ENCODE measurements at regions not wholly inside any gene's neighbourhood (a gene's known extent, or its start where the extent isn't known, plus 50 kb on each side); places are given as distances from the start of the nearest gene placed in this dataset.
"Not testable (repeated sequence)": the region's sequence is repeated elsewhere in the genome, so short reads cannot be mapped to it uniquely, and the experiment has no call there.

- Histone ChIP-seq H3K79me2 (ENCODE audit: control insufficient read depth, insufficient read depth, low read length, unreplicated experiment) (no peaks in the 10 kb centered on the region), H3K4me3 (ENCODE audit: low read depth, low read length) (no peak overlapping the region), H2AFZ (ENCODE audit: low read length, unreplicated experiment) (no peak overlapping the region), H3K36me3 (ENCODE audit: insufficient read depth, low read length) (no peaks in the 10 kb centered on the region), H3K27ac (ENCODE audit: low read depth, low read length) (no peak overlapping the region), H3K4me1 (ENCODE audit: control insufficient read depth, insufficient read depth, low read length, unreplicated experiment) (peaks cover 15% of the 10 kb centered on the region), H3K27me3 (ENCODE audit: insufficient read depth, low read length) (no peaks in the 10 kb centered on the region)
These were observed 51.9 kb upstream of the PTPRJ start for GRCh38 chr11:47928426-47928825.

GRCh38 chr11:47924184-47924691 is 56.1 kb upstream of the PTPRJ start:
- no peaks in the 10 kb centered on the region for H3K27me3 ChIP-seq (ENCODE audit: insufficient read depth, low read length)
- H3K4me3 ChIP-seq (ENCODE audit: low read depth, low read length), result no peak overlapping the region
- no peaks in the 10 kb centered on the region for H3K79me2 ChIP-seq (ENCODE audit: control insufficient read depth, insufficient read depth, low read length, unreplicated experiment)
- peak overlapping the region; percentile 64 for H2AFZ ChIP-seq (ENCODE audit: low read length, unreplicated experiment)
- peak overlapping the region; percentile 81 for H3K27ac ChIP-seq (ENCODE audit: low read depth, low read length)
- H3K4me1 ChIP-seq (ENCODE audit: control insufficient read depth, insufficient read depth, low read length, unreplicated experiment), result peaks cover 25% of the 10 kb centered on the region
- H3K36me3 ChIP-seq (ENCODE audit: insufficient read depth, low read length), result no peaks in the 10 kb centered on the region

- no peaks in the 10 kb centered on the region for H3K36me3 ChIP-seq (ENCODE audit: insufficient read depth, low read length)
- H3K27ac ChIP-seq (ENCODE audit: low read depth, low read length), result peak overlapping the region; percentile 81
- H3K4me3 ChIP-seq (ENCODE audit: low read depth, low read length), result no peak overlapping the region
- no peaks in the 10 kb centered on the region for H3K79me2 ChIP-seq (ENCODE audit: control insufficient read depth, insufficient read depth, low read length, unreplicated experiment)
- no peaks in the 10 kb centered on the region for H3K27me3 ChIP-seq (ENCODE audit: insufficient read depth, low read length)
- no peak overlapping the region for H2AFZ ChIP-seq (ENCODE audit: low read length, unreplicated experiment)
- H3K4me1 ChIP-seq (ENCODE audit: control insufficient read depth, insufficient read depth, low read length, unreplicated experiment), result peaks cover 31% of the 10 kb centered on the region
These were observed 56.7 kb upstream of the PTPRJ start for GRCh38 chr11:47923667-47924066.

GRCh38 chr11:47921080-47921555 is 59.2 kb upstream of the PTPRJ start:
- not testable (repeated sequence) for H3K4me3 ChIP-seq (ENCODE audit: low read depth, low read length); H3K36me3 ChIP-seq (ENCODE audit: insufficient read depth, low read length); H3K27ac ChIP-seq (ENCODE audit: low read depth, low read length); H3K79me2 ChIP-seq (ENCODE audit: control insufficient read depth, insufficient read depth, low read length, unreplicated experiment); H3K27me3 ChIP-seq (ENCODE audit: insufficient read depth, low read length); H2AFZ ChIP-seq (ENCODE audit: low read length, unreplicated experiment)
- peaks cover 40% of the 10 kb centered on the region for H3K4me1 ChIP-seq (ENCODE audit: control insufficient read depth, insufficient read depth, low read length, unreplicated experiment)

GRCh38 chr11:47918882-47919495 is 61.4 kb upstream of the PTPRJ start:
- Histone ChIP-seq H3K27me3 (ENCODE audit: insufficient read depth, low read length) (no peaks in the 10 kb centered on the region), H3K4me3 (ENCODE audit: low read depth, low read length) (no peak overlapping the region), H3K27ac (ENCODE audit: low read depth, low read length) (peak overlapping the region; percentile 65; the same call in 1 of the 2 replicates), H2AFZ (ENCODE audit: low read length, unreplicated experiment) (peak overlapping the region; percentile 64), H3K79me2 (ENCODE audit: control insufficient read depth, insufficient read depth, low read length, unreplicated experiment) (no peaks in the 10 kb centered on the region), H3K36me3 (ENCODE audit: insufficient read depth, low read length) (no peaks in the 10 kb centered on the region), H3K4me1 (ENCODE audit: control insufficient read depth, insufficient read depth, low read length, unreplicated experiment) (peaks cover 31% of the 10 kb centered on the region)

- Histone ChIP-seq H3K27me3 (ENCODE audit: insufficient read depth, low read length) (no peaks in the 10 kb centered on the region), H3K4me3 (ENCODE audit: low read depth, low read length) (peak overlapping the region; percentile 43), H3K79me2 (ENCODE audit: control insufficient read depth, insufficient read depth, low read length, unreplicated experiment) (no peaks in the 10 kb centered on the region), H3K36me3 (ENCODE audit: insufficient read depth, low read length) (no peaks in the 10 kb centered on the region), H2AFZ (ENCODE audit: low read length, unreplicated experiment) (peak overlapping the region; percentile 42), H3K4me1 (ENCODE audit: control insufficient read depth, insufficient read depth, low read length, unreplicated experiment) (peaks cover 24% of the 10 kb centered on the region), H3K27ac (ENCODE audit: low read depth, low read length) (peak overlapping the region; percentile 65)
These were observed 62.0 kb upstream of the PTPRJ start for GRCh38 chr11:47918370-47918690.

GRCh38 chr11:47917599-47918369 is 62.6 kb upstream of the PTPRJ start:
- H3K36me3 ChIP-seq (ENCODE audit: insufficient read depth, low read length), result no peaks in the 10 kb centered on the region
- peak overlapping the region; percentile 43 for H3K4me3 ChIP-seq (ENCODE audit: low read depth, low read length)
- H3K4me1 ChIP-seq (ENCODE audit: control insufficient read depth, insufficient read depth, low read length, unreplicated experiment), result peaks cover 21% of the 10 kb centered on the region
- no peaks in the 10 kb centered on the region for H3K27me3 ChIP-seq (ENCODE audit: insufficient read depth, low read length)
- H2AFZ ChIP-seq (ENCODE audit: low read length, unreplicated experiment), result peak overlapping the region; percentile 42
- H3K79me2 ChIP-seq (ENCODE audit: control insufficient read depth, insufficient read depth, low read length, unreplicated experiment), result no peaks in the 10 kb centered on the region
- peak overlapping the region; percentile 65 for H3K27ac ChIP-seq (ENCODE audit: low read depth, low read length)

- Histone ChIP-seq H3K4me1 (ENCODE audit: control insufficient read depth, insufficient read depth, low read length, unreplicated experiment) (peaks cover 21% of the 10 kb centered on the region), H2AFZ (ENCODE audit: low read length, unreplicated experiment) (no peak overlapping the region)
These were observed 64.0 kb upstream of the PTPRJ start for GRCh38 chr11:47916361-47916841.

GRCh38 chr11:47915783-47916182 is 64.6 kb upstream of the PTPRJ start:
- H3K4me3 ChIP-seq (ENCODE audit: low read depth, low read length), result no peak overlapping the region
- no peaks in the 10 kb centered on the region for H3K36me3 ChIP-seq (ENCODE audit: insufficient read depth, low read length)
- peaks cover 21% of the 10 kb centered on the region for H3K4me1 ChIP-seq (ENCODE audit: control insufficient read depth, insufficient read depth, low read length, unreplicated experiment)
- H2AFZ ChIP-seq (ENCODE audit: low read length, unreplicated experiment), result no peak overlapping the region
- H3K27ac ChIP-seq (ENCODE audit: low read depth, low read length), result no peak overlapping the region
- no peaks in the 10 kb centered on the region for H3K27me3 ChIP-seq (ENCODE audit: insufficient read depth, low read length)
- no peaks in the 10 kb centered on the region for H3K79me2 ChIP-seq (ENCODE audit: control insufficient read depth, insufficient read depth, low read length, unreplicated experiment)

More at GRCh38 chr11:47916361-47916841, 64.0 kb upstream of the PTPRJ start:
- no peaks in the 10 kb centered on the region for H3K36me3 ChIP-seq (ENCODE audit: insufficient read depth, low read length)
- H3K79me2 ChIP-seq (ENCODE audit: control insufficient read depth, insufficient read depth, low read length, unreplicated experiment), result no peaks in the 10 kb centered on the region
- H3K27ac ChIP-seq (ENCODE audit: low read depth, low read length), result no peak overlapping the region
- no peak overlapping the region for H3K4me3 ChIP-seq (ENCODE audit: low read depth, low read length)
- no peaks in the 10 kb centered on the region for H3K27me3 ChIP-seq (ENCODE audit: insufficient read depth, low read length)

- Histone ChIP-seq H3K36me3 (ENCODE audit: insufficient read depth, low read length) (no peaks in the 10 kb centered on the region), H3K4me3 (ENCODE audit: low read depth, low read length) (no peak overlapping the region), H3K27ac (ENCODE audit: low read depth, low read length) (no peak overlapping the region), H2AFZ (ENCODE audit: low read length, unreplicated experiment) (no peak overlapping the region), H3K79me2 (ENCODE audit: control insufficient read depth, insufficient read depth, low read length, unreplicated experiment) (no peaks in the 10 kb centered on the region), H3K4me1 (ENCODE audit: control insufficient read depth, insufficient read depth, low read length, unreplicated experiment) (peaks cover 21% of the 10 kb centered on the region), H3K27me3 (ENCODE audit: insufficient read depth, low read length) (no peaks in the 10 kb centered on the region)
These were observed 65.0 kb upstream of the PTPRJ start for GRCh38 chr11:47915374-47915773.

- Histone ChIP-seq H3K4me3 (ENCODE audit: low read depth, low read length) (no peak overlapping the region), H3K79me2 (ENCODE audit: control insufficient read depth, insufficient read depth, low read length, unreplicated experiment) (no peaks in the 10 kb centered on the region), H3K27me3 (ENCODE audit: insufficient read depth, low read length) (no peaks in the 10 kb centered on the region), H2AFZ (ENCODE audit: low read length, unreplicated experiment) (no peak overlapping the region), H3K4me1 (ENCODE audit: control insufficient read depth, insufficient read depth, low read length, unreplicated experiment) (peaks cover 20% of the 10 kb centered on the region), H3K27ac (ENCODE audit: low read depth, low read length) (no peak overlapping the region), H3K36me3 (ENCODE audit: insufficient read depth, low read length) (no peaks in the 10 kb centered on the region)
These were observed 65.6 kb upstream of the PTPRJ start for GRCh38 chr11:47914743-47915142.

Measured in ACC112 (cell line).